Mammary epithelial cell (primary cell): ENCODE measurements at regions not wholly inside any gene's neighbourhood (a gene's known extent, or its start where the extent isn't known, plus 50 kb on each side); places are given as distances from the start of the nearest gene placed in this dataset.

Source experiments
- CTCF ChIP-seq, 2 donors: IDR thresholded peaks in 1 of 2; conservative IDR thresholded peaks in 1 of 2; 2 replicates each; pipeline ENCODE4 v1.5.1; 2011 to 2012; ENCODE audit warnings: inconsistent platforms in 2 of 2, low read length in 2 of 2, mild to moderate bottlenecking in 2 of 2, control low read depth in 1 of 2, low read depth in 1 of 2; ENCODE audit not compliant: insufficient read depth in 1 of 2; ENCODE audit errors: extremely low read depth in 1 of 2
- EZH2 ChIP-seq: IDR thresholded peaks from 2 replicates; pipeline ENCODE4 v1.6.1; 2012; ENCODE audit warnings: low read length, inconsistent platforms, borderline replicate concordance

GRCh38 chr9:87113874-87114273 lies 166.6 kb upstream of the GAS1 start:
- peak in 1 of 2 donors; percentile 26 for TF ChIP-seq CTCF (conservative IDR thresholded peaks at IDR 0.05 in 1 of 2, IDR thresholded peaks at IDR 0.05 in 1 of 2; ENCODE audit: extremely low read depth in 1 of 2, insufficient read depth in 1 of 2, low read depth in 1 of 2, low read length in 2 of 2)
- no peak for TF ChIP-seq EZH2
